LoVo (cell line): ENCODE measurements at regions not wholly inside any gene's neighbourhood (a gene's known extent, or its start where the extent isn't known, plus 50 kb on each side); places are given as distances from the start of the nearest gene placed in this dataset.

Source experiments
- DNase-seq: peaks from one replicate; pipeline ENCODE4 v3.0.0-alpha.2; 2016; ENCODE audit warnings: low spot score

DNA sequence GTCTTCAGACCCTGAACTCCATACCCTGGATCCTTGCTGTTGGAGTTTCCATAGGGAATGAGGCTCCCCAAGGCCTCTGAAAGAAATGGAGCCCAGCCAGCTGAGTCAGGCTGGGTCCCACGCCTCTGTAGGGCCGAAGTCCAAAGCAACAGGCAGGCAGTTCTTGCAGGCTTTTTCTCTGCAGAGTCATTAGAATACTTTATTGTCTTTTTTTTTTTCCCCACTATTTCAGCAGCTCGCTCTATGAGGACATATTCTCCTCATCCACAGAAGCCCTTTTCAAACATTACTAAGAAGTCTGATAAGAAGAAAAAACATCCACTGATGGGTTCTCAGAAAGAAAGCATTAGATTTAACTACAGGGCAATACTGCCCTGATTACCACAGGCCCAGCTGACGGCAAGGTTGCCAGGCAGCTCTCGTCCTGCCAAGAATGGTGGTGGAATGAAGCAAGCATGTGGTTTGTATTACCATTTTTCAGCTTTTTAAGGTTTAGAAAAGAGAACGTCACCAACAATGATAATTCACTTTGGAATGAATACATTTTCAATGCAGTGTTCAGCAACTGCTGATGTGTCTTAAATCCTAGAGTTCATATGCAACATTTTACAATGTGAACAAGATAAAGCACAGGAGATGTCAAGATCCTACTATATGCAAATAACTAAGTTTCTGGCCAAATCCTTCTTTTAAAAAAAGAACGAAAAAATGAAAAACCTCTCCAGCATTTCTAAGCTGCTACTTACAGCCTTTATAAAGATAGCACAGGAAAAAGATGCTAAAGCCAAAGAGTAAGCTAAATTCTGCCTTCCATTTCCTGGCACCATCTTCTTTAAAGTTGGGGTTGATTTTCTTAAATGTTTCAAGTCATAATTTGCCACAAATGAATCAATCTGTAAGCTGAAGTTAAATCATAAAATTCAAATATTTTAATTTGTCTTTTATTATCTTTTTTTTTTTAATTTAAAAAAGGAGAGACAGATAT lies 223.6 kb upstream of the CITED2 start:
- peak; percentile 81 for DNase-seq

DNA sequence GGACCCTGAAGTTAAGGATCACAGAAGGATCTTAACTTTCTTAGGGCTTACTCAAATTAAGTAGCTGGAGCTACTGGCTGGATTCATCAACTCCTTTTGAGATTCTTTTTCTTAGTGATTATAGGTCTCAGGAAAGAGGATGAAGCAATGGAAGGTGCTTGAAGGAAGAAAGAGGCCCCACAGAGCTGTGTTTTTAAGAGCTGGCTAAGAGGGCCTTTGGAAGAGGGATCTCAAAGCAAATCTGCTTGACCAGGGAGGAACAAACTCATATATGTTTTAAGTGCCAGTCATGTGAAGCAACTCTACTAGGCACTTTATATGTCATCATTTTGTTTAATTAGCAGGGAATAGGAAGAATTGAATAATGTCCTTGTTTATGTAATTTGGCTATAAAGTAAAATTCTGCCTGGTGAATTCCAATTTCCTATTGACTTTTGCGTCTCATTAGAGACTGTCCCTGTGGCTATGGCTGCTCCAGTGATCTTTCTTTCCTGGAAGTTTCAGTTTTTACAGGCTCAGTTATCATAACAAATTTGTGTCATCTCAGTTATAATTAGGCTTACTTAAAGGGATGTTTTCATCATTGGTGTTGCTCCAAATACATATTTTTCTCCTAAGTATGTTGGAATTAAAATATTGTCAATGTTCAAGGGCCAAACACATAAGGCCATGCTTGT lies 222.8 kb upstream of the CITED2 start:
- no peak for DNase-seq

- no peak for DNase-seq
Observed at GRCh38 chr6:139595183-139595582, 220.7 kb upstream of the CITED2 start.

- no peak for DNase-seq
Observed at GRCh38 chr6:139594333-139594965, 220.0 kb upstream of the CITED2 start.

DNA sequence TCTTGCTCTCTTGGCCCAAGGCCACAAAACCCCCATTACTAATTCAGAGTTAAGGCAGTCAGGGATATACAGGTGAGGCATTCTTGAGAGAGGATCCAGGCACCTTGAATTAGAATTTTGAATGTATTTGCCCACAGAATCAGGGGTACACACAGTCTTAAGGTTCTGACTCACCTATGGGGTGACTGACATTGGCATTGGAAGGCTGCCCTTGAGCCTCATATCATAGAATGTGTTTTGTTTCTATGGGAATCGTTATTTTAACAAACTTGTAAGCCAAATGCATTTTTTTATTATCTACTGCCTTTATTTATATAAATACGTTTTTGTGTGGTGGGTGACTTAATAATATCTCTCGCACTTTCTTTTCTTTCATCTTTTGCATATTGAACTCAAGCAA lies 218.6 kb upstream of the CITED2 start:
- DNase-seq: no peak

DNA sequence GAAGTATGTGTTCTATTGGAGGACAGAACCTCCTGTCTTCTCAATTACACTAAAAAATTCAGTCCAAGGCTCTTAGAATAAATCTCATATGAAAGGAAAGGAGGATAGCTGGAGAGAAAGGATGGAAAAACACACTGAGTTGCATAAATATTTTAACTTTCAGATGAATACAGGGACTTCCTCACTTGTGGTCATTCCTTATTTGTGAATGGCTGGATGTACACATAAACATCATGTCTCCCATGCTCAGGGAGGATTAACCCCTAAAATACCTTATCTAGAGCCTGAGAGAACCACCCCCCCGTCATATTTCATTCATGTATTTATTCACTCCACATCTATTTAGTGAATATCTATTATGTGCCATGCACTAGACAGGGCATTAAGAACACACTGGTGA lies 217.6 kb upstream of the CITED2 start:
- no peak for DNase-seq

DNA sequence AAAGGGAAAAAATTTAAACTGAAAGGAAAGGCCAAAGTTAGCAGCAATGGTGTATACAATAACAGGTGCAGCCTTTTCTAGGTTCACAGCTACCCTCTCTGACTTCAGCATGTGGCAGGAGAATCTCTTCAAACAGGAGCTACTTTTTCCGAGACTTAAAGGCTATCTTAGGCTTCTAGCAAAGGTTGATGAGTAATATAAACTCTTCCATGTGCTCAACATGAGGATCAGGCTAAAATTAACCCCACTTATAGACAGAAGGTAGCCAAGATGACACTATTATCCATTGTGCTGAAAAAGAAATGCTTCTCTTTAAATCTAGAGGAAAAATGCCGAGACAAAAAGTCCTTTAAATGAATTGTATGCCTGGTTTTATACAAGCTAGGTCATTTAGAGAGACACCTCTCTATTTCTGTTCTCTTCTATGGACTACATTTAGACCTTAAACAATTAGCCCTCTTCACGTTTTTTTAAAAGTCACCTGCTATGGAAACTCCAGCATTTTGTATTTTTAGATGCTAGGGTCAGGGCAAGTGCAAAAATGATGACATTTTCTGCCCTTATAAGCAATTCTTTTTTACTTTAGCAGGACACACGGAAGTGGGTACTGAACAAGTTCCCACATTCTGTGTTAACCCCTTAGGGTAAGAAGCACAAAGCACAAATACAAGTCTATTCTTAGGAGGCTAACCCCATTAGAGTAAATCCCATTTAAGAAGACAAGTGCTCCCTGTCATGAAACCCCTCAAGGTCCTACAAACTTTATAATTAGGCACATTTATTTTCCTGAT lies 216.8 kb upstream of the CITED2 start:
- DNase-seq: no peak

- no peak for DNase-seq
Observed at GRCh38 chr6:139590206-139590605, 215.8 kb upstream of the CITED2 start.

- DNase-seq: peak; percentile 53
Observed at GRCh38 chr6:139588734-139589593, 214.5 kb upstream of the CITED2 start.

- DNase-seq: peak; percentile 83
Observed at GRCh38 chr6:139588076-139588639, 213.7 kb upstream of the CITED2 start.

- peak; percentile 54 for DNase-seq
Observed at GRCh38 chr6:139587469-139587868, 213.0 kb upstream of the CITED2 start.

- no peak for DNase-seq
Observed at GRCh38 chr6:139586273-139586672, 211.8 kb upstream of the CITED2 start.

DNA sequence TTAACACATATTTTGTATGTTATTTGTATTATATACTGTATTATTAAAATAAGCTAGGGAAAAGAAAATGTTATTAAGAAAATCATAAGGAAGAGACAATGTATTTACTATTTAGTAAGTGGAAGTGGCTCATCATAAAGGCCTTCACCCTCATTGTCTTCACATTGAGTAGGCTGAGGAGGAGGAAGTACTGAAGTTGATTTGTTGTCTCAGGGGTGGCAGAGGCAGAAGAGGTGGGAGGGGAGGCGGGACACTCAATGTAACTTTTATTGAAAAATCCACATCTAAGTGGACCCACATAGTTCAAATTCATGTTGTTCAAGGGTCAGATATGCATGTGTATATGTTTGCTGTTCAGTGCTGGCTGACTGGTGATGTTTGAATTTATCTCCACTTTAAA lies 210.2 kb upstream of the CITED2 start:
- DNase-seq: no peak

DNA sequence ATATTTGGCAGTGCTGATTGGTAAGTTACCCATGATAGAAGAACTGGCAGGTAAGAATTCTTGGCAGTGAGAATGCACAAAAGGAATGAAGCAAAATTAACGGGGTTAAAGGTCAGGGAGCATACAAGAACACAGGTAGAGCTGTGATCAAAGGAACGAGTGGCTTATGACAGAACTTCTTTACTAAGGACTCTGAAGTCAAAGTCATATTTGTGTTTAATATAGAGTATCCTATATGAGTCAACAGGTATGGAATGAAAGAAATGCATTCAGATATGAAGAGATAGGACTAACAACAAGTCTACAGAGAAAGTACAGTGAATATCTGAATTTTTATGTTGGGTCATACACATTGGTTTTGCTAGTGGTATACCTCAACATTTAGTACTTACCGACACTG lies 209.0 kb upstream of the CITED2 start:
- DNase-seq: peak; percentile 41

- DNase-seq: no peak
Observed at GRCh38 chr6:139582956-139583355, 208.5 kb upstream of the CITED2 start.

- no peak for DNase-seq
Observed at GRCh38 chr6:139581485-139581865, 207.0 kb upstream of the CITED2 start.

DNA sequence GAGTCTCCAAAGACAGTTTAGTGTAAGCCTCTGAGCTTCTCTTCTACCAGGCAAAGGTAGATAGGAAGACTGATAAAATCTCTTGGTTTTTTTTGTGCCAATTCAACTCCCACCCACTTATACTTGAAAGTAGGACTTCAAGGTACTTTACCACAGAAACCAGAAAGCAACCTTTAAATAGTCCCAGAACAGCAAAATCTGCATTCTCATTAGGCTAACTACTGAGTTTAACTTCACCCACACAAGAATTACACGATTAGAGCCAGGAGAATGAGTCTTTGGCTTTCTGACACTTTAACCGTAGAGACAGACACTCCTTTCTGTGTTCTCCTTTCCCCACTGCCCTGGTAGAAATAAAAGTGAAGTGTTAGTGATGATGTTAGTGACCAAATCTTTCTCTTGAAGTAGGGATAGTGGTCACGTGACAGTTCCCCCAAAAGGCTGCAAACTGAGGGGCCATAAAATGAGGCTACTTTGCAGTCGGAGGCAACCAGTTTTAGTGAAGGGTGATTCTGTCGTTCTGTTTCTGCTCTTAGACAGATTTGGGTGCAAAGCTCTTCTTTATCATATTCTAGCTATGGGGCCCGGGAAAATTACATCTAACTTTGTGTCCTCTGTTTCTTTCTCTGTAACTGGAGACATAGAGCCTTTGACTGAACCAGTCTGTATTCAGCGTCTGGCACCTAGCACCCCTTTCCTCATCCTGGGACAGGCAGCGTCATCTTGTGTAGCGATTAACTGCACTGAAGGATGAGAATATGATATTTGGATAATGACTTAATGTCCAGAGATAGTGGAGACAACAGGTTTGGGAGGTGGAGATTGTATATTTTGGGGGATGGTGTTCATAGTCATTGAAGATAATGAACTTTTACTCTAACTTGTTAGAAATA lies 206.4 kb upstream of the CITED2 start:
- no peak for DNase-seq

DNA sequence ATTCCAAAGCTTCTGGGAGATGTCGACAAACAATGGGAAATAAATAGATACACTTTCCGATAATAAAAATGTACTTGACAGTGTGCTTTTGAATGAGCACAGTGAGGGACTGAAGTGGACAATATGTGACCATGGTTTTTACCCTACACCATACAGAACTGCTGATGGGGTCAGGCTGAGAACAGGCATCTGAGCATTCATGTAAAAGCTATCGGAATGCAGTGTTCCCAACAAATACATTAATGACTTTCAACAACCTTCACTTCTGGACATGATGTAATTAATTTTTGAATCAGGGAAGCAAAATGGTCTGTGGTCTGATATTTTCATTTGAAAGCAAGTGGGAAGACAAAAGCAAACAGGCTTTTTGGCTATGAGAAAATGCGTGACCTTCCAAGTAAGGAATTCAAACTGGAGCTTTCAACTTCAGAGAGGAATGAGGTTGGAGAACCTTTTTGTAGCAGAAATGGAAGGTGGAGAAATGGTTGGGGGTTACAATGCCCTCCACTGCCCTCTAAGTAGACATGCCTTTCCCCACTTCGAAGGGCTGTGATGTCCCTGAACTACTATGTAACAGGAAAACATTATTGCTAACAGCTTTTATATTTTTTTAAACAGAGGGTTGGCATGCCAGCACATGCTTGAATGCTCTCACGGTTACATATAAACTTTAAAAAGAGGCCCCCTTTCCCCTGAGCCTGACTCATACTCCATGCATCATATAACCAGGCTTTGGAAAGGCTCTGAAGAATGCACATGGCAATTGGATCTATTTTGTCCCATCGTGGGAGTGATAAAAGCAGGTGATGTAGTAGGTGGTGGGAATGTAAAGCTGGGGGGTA lies 203.5 kb upstream of the CITED2 start:
- no peak for DNase-seq
